ENCODE measurements at regions not wholly inside any gene's neighbourhood (a gene's known extent, or its start where the extent isn't known, plus 50 kb on each side); places are given as distances from the start of the nearest gene placed in this dataset.

DNA sequence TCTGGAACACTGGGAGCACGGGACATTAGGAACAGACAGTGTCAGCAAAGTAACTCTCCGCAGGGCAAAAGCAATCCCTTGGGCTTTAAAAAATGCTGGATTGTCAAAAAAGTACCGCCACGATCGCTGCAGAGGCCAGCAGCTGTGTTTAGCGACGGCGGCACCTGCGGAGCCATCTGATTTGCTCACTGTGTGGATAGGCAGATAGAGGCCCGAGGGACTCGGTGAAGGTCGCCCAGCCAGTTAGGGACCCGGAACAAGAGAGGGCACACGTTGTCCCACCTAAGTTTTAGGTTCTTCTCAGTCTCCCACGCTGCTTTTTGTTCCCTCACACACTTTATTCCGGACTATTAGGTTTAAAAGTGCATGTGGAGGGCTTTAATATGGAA is 238.3 kb downstream of the TEX29 start:
- DNase-seq (ENCODE audit: low read depth): no peak

DNA sequence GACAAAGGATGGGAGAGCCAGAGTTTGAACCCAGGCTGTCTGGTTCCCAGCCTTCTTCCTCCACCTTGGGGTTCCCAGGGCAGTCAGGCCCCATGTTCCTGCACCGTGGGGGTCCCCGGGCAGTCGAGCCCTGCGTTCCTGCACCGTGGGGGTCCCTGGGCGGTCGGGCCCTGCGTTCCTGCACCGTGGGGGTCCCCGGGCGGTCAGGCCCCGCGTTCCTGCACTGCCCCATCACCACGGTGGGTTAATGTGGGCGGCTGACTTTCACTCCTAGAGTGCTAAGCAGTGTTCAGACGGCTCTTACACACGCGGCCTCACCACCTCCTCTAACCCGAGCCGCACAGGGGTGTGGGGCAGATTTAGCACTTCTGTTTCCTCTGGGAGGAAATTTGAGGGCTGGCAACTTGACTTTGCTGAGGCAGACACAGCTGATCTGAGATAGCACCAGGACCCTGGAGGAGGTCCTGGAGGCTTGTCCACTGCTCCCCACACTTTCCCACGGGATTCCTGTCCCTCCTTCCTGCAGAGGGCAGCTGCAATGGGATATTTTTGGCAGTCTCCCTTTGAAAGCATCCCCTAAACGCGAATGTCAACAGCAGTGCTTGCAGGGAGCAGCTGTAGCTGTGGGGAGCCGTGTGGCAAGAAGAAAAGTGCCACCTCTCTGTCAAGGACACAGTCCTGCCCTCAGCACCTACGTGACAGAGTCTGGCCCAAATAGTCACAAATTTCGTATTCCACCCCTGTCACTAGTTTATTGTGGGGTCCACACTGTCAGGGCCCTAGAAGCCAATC is 239.4 kb downstream of the TEX29 start:
- no peak for DNase-seq (ENCODE audit: low read depth)

DNA sequence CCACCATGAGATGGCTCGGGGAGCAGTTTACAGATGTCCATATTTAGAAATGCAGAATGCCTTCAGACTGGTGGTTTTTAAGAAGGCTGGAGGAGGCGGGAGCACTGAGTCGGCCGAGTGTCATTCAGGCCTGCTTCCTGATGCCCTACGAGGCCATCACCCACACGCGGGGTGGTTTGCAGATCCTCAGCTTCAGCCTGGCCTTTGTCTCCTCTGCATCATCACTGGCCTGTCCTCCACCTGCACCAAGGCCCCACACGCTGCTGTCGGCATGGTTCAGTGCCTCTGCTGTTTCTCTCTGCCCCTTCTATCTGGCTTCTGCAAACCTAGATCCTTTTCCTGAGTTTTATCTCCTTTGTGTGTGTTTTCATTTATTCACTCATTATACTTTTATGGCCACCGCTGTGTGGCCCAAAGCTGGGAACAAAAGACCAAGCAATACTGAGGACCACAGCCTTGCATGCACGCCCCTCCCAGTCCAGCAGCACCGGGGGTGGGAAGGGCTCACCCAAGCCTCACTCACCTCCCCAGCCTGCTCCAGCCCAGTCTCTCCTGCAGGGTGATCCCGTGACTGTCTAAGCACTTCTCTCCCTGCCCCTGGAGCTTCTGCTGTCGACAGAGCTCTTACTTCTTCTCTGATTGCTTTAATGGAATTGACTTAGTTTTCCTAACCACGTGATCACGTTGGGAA is 240.8 kb downstream of the TEX29 start:
- DNase-seq (ENCODE audit: low read depth): no peak

DNA sequence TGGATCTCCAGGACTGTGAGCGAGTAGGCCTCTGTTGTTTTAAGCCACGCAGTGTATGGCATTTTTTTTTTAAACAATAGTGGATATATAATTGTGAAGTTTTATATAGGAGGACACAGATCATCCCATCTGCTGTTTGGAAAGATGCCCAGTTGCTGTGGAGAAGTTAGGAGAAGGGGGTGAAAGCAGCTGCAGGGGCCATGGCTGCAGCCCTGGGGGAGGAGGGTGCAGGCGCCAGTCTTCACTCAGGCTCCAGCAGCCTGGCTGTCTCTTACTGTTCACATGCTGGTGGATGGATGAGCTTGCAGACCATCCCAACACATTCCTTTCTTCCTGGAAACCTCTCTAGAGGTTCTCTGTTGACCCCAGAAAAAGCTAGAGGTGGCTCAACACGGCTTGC is 242.3 kb downstream of the TEX29 start:
- no peak for DNase-seq (ENCODE audit: low read depth)

DNA sequence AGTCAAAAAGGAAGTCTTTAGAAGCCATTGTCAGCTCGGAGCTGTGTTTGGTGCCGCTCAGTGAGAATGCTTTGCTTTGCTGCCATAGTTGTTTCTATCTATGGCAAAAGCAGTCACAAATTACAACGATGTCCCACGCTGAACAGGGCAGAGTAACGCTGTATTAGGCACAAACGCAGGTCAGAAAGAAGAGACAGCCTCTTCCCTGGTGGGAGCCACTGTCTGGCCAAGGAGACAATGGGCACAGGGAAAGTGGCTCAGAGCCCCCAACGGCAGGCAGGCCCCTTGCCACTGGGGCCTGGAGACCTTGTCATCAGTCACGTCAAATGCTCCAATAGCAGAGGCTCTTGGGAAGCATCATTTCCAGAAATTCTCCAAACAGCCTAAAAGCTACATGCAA is 244.2 kb downstream of the TEX29 start:
- no peak for DNase-seq (ENCODE audit: low read depth)

DNA sequence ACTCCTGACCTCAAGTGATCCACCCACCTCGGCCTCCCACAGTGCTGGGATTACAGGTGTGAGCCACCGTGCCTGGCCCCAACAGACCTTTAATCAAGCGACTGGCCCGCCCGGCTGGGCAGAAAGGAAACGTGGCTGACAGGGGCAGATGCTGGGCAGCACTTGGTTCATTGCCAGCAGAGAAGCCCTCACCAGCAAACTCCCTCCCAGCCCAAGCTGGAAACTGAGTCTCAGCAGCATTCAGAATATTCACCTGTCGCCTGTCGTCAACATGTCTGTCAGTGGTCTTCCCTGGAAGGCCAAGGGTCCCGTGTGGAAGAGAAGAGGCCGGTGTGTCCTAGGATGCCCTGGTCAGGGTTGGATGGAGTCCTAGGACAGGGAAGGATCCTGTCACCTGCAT is 245.0 kb downstream of the TEX29 start:
- no peak for DNase-seq (ENCODE audit: low read depth)

DNA sequence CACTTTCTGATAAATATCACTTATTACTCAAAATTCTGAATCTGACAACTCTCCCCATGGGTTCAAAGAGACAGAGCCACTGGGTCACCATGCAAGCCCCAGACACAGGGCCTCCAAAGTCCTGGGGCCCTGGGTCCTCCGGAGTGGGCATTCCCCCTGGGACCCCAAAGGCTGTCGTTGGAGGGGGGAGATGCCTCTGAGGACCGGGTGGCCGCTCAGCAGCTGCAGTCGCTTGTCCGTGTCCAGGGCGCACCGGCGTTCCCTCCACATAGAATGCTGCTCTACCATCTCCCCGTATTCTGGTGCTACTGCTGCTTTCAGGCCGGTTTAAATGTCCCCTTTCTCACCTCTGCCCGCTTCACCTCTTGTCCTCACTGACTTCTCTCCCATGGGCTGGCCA is 246.1 kb downstream of the TEX29 start:
- no peak for DNase-seq (ENCODE audit: low read depth)

DNA sequence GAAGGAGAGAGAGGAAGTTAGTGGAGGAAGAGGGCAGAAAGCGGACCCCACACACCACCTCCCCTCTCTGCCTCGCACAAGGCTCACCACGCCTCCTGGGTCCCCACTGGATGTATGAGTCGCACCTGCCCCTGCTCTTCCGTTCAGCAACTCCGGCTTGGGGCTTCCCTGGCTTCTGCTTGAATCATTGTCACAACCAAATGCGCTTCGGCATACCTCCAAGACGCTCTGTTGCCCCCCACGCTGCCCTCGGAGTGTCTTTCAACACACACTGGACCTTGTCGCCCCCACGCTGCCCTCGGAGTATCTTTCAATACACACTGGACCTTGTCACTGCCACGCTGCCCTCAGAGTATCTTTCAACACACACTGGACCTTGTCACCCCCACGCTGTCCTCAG is 247.2 kb downstream of the TEX29 start:
- DNase-seq (ENCODE audit: low read depth): no peak

DNA sequence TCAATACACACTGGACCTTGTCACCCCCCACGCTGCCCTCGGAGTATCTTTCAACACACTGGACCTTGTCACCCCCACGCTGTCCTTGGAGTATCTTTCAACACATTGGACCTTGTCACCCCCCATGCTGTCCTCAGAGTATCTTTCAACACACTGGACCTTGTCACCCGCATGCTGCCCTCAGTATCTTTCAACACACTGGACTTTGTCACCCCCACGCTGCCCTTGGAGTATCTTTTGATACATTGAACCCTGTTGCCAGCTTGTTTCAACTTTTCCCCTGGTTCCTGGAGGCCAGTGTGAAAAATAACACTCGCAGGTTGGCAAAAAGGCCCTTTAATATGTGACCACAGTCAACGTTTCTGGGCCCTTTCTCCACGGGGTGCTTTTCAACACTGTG is 247.8 kb downstream of the TEX29 start:
- DNase-seq (ENCODE audit: low read depth): no peak

DNA sequence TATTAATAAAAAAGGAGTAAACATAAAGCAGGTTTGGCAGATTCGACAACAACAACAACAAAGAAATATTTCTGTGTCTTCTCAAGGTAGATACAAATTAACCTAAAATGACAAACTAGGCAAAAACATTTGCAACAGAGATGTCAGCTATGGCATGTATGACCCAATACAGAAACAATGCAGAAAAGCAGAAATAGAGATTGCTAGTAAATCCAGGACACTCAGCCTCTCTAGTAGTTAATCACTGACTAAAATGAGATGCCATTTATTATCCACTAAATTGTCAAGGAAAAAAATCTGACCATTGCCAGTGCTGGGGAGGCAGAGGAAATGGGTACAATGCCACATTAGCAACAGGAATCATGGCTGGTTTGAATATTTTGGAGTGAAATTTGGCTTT is 250.5 kb downstream of the TEX29 start:
- no peak for DNase-seq (ENCODE audit: low read depth)

DNA sequence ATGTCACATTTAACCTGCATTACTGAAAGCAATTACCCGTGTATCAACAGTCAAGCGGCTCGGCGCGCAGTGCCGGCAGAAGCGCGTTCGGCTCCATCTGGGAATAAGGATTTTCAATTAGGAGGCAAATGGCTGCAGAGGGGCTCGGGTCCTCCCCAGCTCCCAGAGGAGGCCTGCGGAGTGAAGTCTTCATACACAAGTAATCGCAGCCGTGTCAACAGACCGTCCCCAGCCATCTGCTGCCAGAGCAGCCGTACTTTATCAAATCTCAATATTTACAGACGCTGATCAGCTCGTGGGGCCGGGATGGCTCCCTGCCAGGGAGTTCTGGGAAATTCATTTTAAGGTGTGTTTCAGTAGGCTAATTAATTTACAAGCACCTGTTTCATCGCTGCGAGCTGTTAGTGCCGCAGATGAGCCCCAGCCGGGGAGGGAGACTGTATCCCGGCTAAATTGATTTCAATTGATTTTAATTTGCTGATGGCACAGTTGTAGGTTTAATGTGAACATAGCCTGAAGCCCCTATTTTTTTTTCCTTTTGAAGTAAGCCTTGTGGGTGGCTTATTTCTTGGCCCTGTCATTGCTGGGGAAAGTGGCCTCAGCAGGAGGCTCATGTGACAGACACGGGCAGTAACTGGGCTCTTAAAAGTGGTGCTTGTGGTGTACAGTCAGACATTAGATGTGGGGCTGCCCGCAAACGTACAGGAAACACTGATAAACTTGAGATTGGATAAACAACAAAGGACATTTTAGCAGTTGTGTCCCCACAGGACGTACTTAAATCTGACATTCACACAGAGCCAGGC is 252.7 kb downstream of the TEX29 start:
- DNase-seq (ENCODE audit: low read depth): no peak

DNA sequence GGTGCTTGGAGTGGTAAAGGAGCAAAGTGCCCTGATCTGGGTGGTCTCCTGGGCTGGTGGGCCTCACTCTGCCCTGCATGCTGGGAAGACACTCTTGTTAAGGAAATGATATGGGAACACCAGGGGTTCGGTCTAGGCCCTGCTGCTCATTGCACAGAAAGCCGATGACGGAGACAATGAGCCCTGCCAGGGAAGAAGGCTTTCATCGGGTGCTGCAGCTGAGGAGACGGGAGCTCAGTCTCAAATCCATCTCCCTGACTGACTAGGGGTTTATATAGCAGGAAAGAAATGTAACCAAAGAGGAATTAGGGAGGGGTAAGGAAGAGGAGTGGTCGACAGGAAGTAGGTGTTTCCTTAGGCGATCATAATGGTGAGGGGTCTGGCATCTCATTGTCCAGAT is 253.4 kb downstream of the TEX29 start:
- DNase-seq (ENCODE audit: low read depth): no peak

DNA sequence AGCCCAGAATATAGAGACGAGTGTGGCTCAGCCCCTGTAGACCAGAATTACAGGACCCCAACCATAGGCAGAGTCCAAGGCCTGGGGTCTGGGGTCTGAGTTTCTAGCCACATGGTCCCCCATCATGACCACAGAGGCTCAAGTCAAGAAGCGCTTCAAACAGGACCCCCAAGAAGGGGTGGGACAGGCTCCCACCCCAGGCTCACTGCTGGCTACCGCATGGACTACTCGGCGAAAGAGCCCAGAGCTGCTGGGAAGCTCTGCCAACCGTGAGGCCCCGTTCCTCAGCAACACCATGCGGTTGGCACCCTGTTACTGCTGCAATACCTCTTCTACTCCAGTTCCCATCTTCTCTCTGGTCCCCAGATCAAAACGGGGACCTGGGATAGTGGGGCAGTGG is 254.8 kb downstream of the TEX29 start:
- DNase-seq (ENCODE audit: low read depth): no peak

DNA sequence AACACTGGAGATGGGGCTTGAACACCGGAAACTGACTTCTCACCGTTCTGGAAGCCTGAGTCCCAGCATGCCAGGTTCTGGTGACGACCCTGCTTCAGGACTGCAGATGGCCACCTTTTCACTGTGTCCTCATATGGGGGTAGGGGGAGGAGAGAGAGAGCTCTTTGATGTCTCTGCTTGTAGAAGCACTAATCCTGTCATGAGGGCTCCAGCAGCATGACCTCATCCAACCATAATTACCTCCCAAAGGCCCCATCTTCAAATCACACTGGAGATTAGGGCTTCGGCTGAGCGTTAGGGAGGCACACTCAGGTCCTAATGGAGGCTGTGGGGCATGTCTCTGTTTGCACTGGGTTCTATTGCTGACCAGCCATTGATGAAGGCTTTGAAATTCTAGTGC is 255.3 kb downstream of the TEX29 start:
- DNase-seq (ENCODE audit: low read depth): no peak

DNA sequence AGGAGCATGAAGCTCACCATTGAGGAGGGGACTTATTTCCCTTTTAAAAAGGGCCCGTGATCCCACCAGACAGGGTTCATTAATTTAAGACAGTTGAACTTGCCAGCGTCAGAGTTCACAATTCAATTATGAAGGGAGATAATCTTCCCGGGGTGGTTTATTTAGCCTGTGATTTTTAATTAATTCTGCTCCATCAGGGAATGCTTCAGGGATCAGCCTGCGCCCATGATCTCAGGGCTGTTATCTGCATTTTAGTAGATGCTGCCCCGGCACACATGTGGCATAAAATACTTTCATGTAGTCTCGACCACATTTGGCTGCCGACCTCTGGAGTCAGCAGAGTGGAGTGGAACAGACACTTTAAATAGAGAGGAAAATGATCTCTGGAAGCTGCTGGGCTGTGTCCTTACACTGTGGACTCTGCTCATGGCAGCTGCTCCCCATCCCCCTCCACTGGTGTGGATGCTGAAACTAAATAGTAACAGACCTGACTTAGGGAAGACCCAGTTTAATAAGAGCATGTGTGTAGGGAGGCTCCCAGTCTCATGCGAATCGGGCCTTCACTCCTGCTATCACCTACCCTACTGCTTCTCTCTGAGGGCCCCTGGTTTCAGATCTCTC is 256.9 kb downstream of the TEX29 start:
- no peak for DNase-seq (ENCODE audit: low read depth)

DNA sequence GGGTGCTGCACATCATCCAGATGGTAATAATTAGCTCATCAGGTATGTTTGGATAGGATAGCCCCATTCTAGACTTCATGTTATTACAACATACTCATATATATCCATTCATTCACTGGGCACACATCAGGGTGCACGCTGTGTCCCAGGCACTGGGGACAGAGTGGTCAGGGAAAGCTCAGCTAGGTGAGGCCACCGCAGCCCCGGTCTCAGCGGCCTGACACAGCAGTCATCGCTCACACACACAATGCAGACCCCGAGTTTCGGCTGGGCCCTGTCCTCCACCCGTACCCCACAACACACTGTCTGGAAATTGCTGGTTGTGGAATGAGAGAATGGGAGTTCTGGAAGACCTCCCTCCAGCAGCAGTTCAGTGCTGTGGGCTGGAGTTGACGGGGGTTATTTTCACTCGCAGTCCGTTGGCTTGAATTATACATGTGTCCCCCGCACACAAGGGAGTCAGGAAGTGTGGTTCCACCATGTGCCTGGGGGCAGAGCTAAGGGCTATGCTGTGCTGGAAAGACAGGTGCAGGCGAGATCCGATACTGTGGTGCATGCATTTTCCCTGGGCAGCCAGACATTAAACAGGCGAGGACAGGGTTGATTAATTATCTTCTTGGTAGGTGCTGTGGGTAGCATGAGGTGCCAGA is 257.6 kb downstream of the TEX29 start:
- DNase-seq (ENCODE audit: low read depth): no peak

DNA sequence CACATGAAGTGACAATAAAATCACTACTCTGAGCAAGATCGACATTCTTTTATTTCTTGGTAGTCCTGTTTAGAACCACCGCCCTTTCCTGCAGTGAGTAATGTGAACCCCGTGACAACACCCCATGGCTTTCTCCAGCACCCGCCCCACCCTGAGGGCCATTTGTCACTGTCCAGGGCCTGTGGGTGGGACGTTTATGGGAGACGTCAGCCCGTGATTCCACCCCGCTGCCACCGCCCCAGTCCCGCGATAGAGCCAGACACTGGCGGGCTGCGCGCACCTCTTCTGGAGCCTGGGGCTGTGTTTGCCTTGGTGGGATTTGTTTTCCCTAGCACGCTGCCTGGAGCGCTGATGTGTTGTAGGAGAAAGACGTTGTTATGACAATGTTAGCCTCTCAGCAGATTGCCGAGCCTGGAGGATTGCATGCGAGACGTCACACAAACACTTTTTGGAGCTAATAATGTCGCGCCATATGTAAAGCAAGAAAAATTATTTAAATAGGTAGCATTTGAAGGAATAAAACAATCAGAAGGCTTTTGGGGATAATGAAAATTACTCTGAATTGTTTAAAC is 263.7 kb downstream of the TEX29 start:
- DNase-seq (ENCODE audit: low read depth): no peak

DNA sequence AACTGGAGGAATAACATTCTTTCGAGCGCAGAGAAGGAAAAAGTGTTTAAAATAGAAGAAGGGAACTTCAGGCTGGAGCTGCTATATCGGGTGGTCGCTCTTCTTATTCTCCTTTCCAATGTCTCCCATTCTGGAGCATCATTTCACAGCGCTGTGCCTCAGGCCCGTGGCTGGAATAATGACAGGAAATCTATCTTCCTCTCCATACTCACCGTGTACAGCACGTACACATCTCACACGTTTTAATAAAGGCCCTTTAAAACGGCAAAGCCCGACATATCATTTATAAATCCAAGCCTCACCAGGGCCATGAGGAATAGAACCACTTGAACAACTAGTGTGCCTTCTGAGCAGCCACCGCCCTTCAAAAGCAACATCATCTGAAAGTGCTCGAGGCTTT is 264.4 kb downstream of the TEX29 start:
- DNase-seq (ENCODE audit: low read depth): no peak

DNA sequence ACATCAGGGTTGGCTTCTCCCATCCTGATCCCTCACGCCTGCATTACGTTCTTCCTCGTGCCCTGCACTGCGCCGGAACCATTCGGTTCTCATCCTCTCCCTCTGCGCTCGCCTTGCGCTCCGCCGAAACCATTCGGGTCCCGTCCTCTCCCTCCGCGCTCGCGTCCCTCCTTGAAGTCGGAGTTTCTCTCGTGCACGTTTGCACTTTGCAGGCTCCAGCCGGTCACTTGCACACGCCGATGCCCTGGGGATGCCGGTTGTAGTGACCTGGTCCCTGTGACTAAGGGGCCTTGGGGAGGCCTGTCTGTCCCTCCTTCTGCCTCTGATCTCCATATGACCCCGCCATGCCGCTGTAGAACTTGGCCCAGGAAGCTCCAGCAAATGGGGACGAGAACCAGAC is 265.8 kb downstream of the TEX29 start:
- DNase-seq (ENCODE audit: low read depth): no peak

DNA sequence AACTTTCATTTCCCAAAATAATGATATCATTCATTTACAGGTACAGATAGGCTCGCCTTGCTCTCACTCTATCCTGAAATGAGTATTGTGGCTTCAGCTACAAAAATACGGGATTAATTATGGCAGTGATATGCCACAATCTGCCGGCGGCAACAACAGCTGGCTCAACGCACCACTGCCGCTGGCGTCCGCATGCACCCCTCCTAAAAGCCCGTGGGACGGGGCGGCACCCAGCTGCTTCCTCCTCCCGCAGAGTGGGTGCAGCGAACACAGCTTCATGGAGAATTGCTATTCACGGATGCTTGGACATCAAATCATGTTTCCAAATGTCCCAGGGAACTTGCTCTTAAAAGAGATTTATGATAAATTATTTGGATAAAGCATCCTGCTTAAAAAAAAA is 266.8 kb downstream of the TEX29 start:
- DNase-seq (ENCODE audit: low read depth): no peak

DNA sequence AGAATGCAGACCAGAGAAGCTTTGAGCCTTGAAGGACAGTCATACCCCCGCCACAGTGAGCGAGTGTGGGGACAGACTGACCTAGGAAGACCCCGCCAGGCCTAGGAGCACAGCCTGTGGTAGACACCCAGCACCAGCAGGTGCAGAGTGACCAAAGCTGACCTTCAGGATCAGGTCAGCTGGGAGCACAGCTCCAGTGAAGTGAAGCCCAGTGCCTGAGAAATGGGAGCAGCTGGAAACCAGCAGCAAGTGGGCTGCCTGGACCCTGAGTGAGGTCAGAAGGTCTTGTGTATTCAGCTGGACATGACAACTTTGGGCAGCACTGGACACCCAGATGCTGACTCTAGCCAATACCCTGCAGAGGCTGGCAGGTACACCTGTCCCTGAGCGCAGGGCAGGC is 268.9 kb downstream of the TEX29 start:
- no peak for DNase-seq (ENCODE audit: low read depth)

DNA sequence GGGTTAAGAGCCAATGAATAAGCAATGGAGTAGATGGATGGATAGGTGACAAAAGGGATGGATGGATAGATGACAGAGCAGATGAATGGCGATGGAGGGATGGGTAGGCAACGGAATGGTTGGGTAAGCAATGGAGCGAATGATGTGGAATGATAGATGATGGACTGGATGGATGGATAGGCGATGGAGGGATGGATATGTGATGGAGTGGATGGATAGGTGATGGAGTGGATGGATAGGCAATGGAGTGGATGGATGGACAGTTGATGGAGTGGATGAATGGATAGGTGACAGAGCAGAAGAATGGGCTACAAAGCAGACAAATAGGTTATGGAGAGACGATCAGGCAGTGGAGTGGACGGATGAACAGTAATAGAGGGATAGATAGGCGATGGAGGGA is 269.6 kb downstream of the TEX29 start:
- no peak for DNase-seq (ENCODE audit: low read depth)

Data from stimulated activated CD8-positive, alpha-beta memory T cell treated with anti-CD3 and anti-CD28 coated beads, Interleukin-15, amount 100 ng/mL, for 1 hour (primary cell).